ENCODE measurements at regions not wholly inside any gene's neighbourhood (a gene's known extent, or its start where the extent isn't known, plus 50 kb on each side); places are given as distances from the start of the nearest gene placed in this dataset.

GRCh38 chr10:113402602-113403001, 150.3 kb upstream of the HABP2 start:
- no peak for ATAC-seq
- no peak for DNase-seq (ENCODE audit: low spot score)

GRCh38 chr10:113407218-113407617, 145.6 kb upstream of the HABP2 start:
- DNase-seq (ENCODE audit: low spot score), result no peak
- ATAC-seq, result no peak

- ATAC-seq (no peak), DNase-seq (ENCODE audit: low spot score) (no peak)
These were observed 143.7 kb upstream of the HABP2 start for GRCh38 chr10:113409175-113409574.

DNA sequence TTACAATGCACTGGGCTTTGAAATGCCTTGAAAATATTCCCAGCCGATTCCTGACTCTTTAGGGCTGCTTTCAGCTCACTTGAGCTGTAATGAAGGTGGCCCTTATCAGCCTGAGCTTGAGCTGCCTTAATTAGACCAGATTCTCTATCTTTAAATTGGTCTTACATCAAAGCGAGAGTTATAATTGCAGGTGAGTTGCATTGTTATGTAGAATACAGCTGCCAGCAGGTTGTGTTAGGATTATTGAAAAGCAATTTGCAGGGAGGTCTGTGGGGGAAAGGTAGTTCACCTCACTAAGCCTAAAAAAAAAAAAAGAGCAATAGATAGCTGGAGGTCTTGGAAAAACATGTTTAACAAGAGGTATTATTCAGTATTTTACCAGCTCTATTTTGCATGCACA, 142.2 kb upstream of the HABP2 start:
- no peak for DNase-seq (ENCODE audit: low spot score)

DNA sequence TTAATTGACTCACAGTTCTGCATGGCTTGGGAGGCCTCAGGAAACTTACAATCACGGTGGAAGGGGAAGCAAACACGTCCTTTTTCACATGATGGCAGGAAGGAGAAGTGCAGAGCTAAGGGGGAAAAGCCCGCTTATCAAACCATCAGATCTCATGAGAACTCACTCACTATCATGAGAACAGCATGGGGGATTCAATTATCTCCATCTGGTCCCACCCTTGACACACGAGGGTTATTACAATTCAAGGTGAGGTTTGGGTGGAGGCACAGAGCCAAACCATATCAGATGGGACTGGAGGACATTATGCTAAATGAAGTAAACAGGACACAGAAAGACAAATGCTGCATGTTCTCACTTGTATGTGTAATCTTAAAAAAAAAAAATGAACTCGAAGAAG, 141.4 kb upstream of the HABP2 start:
- ATAC-seq, result no peak
- DNase-seq (ENCODE audit: low spot score), result no peak

More for the DNA sequence above, 142.2 kb upstream of the HABP2 start:
- no peak for ATAC-seq

DNA sequence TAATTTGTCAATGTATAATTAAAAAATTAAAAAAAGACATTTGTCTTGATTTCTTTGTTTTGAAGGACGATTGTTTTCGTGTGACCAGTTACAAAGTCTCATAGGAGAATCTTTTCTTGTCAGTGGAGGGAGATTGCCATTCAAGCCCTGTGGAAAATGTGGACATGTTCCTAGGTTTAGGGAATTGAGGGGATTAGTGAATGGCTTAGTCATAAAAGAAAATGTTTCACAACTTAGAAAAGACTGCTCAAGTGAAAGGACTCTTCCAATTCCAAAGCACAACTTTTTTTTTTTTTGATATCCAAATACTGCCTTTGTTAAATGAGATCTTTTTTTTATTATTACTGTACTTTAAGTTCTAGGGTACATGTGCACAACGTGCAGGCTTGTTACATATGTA, 140.7 kb upstream of the HABP2 start:
- DNase-seq (ENCODE audit: low spot score) (no peak), ATAC-seq (no peak)

DNA sequence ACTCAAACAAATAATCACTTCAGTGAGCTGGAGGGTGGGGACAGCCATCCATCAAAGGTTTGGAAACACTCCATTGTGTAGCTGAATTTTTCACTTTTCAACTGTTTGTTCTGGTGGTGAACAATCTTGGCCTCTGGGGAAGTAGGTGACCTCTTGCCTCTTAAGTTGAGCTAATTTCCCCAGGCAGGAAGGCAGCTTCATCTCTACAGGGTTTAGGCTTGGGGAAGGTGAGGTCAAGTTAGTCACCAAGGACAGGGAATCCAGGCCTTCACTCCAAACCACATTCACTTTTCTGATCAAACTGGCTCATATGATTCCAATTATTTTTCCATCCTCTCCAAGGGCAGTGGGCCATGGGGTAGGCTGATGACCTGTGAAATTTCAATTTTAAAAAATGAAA, 138.3 kb upstream of the HABP2 start:
- ATAC-seq, result no peak
- DNase-seq (ENCODE audit: low spot score), result no peak

- ATAC-seq (no peak), DNase-seq (ENCODE audit: low spot score) (no peak)
These were observed 137.6 kb upstream of the HABP2 start for GRCh38 chr10:113415246-113415645.

GRCh38 chr10:113420057-113420732, 132.7 kb upstream of the HABP2 start:
- DNase-seq (ENCODE audit: low spot score) (no peak), ATAC-seq (no peak)

GRCh38 chr10:113420733-113421675, 131.8 kb upstream of the HABP2 start:
- no peak for ATAC-seq
- DNase-seq (ENCODE audit: low spot score), result no peak

- no peak for ATAC-seq
- no peak for DNase-seq (ENCODE audit: low spot score)
These were observed 130.5 kb upstream of the HABP2 start for GRCh38 chr10:113422371-113422770.

- no peak for DNase-seq (ENCODE audit: low spot score)
- no peak for ATAC-seq
These were observed 128.7 kb upstream of the HABP2 start for GRCh38 chr10:113423981-113424721.

GRCh38 chr10:113425008-113425407, 127.8 kb upstream of the HABP2 start:
- no peak for ATAC-seq
- no peak for DNase-seq (ENCODE audit: low spot score)

GRCh38 chr10:113425541-113425951, 127.3 kb upstream of the HABP2 start:
- DNase-seq (ENCODE audit: low spot score) (no peak), ATAC-seq (no peak)

GRCh38 chr10:113426181-113426877, 126.5 kb upstream of the HABP2 start:
- ATAC-seq, result no peak
- DNase-seq (ENCODE audit: low spot score), result no peak

DNA sequence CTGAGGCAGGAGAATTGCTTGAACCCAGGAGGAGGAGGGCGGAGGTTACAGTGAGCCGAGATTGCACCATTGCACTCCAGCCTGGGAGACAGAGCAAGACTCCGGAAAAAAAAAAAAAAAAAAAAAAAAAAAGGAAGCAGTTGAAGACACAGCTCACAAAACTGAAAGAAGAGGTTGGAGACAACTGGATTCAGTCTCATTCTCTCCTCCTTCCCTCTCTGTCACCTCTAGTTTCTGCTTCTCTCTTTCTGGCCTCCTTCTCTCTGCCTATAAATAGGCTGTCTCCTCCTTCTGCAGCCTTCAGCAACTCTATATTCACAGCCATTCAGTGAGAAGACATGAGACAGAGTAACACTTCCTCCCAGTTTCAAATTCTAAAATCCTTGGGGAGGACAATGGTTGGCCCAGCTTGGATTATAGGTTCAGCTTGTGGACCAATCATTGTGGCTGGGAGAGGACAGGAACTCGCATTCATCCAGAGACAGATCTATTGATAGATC, 125.6 kb upstream of the HABP2 start:
- no peak for DNase-seq (ENCODE audit: low spot score)

DNA sequence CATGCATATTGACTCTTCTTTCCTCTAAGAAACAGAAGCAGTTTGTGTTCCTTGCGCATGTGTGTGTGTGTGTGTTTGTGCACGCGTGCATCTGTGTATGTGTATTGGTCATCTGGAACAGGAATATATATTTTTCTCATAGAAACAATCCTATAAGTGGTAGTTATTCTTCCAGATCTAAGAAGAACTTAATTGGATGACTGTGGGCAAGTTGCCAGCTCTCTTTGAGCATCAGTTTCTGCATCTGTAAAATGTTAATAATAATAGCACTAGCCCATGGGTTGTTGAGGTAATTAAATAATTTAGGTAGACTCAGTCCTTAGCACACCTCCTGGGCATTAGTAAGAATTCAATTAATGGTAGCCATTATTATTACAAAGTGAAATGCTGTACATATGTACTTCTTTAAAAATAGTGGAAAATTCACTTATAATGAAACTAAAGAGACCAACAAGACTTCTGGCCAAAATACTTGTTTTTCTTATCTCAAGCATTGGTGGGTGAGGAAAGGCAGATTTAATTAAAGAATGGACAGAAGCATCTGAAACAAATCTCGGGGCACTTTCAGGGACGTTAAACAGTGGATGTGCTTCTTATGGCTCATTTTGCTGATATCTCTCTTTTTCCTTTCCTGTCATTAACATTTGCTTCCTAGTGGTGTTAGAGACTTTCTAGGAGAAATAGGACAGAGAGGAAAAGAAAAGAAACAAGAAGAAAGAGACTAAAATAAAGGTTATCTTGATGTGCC, 124.9 kb upstream of the HABP2 start:
- no peak for ATAC-seq
- DNase-seq (ENCODE audit: low spot score), result no peak

More for the DNA sequence above, 125.6 kb upstream of the HABP2 start:
- peak; percentile 35 for ATAC-seq

DNA sequence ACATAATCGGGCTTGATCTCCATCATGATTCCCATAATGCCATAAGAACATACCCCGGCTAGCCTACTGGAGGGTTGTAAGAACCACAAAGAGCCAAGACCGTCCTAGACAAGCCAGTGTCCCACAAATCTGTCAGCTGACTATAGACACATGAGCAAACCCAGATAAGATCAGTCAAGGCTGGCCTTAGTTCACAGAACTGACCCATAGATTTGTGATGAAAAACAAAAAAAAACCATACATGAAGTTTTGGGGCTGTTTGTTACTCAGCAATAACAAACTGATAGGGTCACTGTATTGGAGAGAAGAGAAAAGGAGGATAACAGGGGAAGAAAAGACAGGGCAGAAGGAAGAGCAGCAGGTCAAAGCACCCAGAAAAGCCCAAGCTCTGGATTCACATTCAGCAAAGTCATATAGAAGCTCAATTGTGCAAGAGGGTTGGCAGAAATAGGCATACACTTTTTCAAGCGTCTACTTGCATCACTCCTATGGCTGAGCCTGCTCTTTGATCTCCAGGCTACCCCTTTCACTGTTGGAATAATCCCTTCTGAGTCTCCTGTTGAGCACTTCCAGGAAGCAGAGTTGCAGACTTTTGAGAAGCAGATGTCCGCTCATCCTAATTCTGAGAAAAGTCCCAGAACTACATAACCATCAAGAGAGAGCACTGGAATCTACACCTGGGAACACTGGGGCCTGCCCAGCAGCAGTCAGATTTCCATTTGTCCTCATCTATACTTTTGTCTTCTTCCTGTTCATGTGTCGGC, 122.0 kb upstream of the HABP2 start:
- DNase-seq (ENCODE audit: low spot score) (no peak), ATAC-seq (no peak)
